NCI-H1417 (cell line): ENCODE measurements at regions not wholly inside any gene's neighbourhood (a gene's known extent, or its start where the extent isn't known, plus 50 kb on each side); places are given as distances from the start of the nearest gene placed in this dataset.
A peak's percentile ranks its signal among the peaks of the same experiment; 100 is the strongest.
"Not testable (repeated sequence)": the region's sequence is repeated elsewhere in the genome, so short reads cannot be mapped to it uniquely, and the experiment has no call there.

Source experiments
- DNase-seq, 3 experiments: peaks; one replicate each; lab custom pipeline; 2025; lab: John Stamatoyannopoulos, UW

DNA sequence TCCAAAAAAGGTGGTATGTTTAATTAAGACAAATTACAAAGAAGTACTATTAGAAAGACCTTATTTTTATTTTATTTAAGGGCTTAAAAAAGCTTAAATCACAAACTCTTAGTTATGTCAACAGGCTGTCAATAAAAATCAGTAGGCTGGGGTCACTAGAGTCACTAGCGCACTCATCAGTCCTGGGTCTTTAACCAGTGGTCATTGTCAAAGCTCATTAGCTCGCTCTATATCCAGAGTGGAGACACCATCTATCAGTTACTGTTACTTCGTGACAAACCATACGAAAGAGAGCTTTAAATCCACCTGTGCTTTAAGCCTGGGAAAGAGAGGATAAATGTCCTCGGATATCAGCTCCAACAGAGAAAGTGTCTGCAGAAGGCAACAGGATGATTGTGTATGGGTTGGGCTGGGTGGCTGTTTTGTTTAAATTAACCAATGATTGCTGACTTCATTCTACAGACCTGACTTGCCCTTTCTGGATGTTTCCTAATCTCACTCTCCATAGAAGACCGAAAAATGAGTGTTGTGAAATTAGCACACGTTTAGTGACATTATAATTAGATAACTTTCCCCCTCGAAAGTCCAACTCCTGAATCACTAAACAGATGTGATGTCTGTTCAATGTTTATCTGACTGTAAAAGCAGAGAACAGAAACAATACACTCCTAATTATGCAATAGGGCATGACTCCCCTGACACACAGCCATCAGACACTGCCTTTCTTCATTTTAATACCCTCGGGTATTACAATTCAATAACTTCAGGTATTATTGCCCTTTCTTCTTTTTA is 123.6 kb upstream of the TNPO1 start:
- no peak for DNase-seq

DNA sequence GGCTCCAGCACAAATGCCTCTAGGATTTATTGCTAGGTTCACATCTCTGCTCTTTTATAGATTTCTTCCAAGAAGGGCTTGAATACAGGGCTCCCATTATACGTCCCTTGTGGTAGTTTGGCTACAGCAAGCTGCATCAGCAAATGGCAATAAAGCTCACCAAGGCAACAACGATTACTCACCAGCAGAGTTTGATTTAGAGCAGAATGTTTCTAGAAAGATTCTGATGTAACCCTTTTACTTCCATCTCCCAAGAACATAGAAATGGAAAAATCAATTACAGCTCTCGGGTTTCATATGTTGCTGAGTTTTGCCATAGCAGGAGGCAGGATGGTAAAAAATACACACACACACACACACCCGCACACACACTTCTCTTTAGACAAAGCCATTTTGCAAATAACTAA is 124.2 kb upstream of the TNPO1 start:
- peak in 2 of 3 experiments; percentile 4 to 69 for DNase-seq

DNA sequence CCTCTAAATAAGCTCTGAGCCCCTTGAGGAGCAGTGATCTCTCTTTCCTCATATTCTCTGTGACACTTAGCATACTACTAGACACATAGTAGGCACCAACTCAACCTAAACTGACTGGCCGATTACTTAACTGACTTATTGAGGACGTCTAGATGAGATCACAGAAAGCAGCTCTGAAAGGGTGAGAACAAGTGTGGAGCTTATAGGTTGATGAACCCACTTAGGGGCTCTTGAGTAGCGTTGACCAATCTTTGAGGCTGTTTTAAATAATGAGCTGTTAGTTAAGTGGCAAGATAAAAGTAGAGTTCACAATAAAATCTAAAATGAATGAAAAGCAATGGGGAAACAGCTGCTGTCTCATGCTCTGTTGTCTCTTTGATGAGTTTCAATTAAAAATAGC is 124.7 kb upstream of the TNPO1 start:
- DNase-seq: peak in 1 of 3 experiments; percentile 58

GRCh38 chr5:72688916-72689315 is 127.5 kb upstream of the TNPO1 start:
- no peak for DNase-seq

GRCh38 chr5:72687288-72687687 is 129.2 kb upstream of the TNPO1 start:
- DNase-seq: peak in 1 of 3 experiments; percentile 18

- DNase-seq: no peak
Measured at GRCh38 chr5:72682561-72682960, 133.9 kb upstream of the TNPO1 start.

GRCh38 chr5:72681781-72682180 is 134.7 kb upstream of the TNPO1 start:
- no peak for DNase-seq

DNA sequence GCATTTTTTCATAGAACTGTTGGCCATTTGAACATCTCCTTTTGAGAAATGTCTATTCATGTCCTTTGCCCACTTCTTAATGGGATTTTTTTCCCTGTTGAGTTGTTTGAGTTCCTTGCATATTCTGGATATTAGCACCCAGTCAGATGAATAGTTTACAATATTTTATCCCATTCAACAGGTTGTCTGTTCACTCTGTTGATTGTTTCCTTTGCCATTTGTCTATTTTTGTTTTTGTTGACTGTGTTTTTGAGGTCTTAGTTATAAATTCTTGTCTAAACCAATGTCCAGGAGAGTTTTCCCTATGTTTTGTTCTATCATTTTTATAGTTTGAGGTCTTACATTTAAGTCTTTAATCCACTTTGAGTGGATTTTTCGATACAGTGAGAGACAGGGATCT is 139.0 kb upstream of the TNPO1 start:
- DNase-seq: no peak

GRCh38 chr5:72676831-72677230 is 139.6 kb upstream of the TNPO1 start:
- DNase-seq: not testable (repeated sequence)

DNA sequence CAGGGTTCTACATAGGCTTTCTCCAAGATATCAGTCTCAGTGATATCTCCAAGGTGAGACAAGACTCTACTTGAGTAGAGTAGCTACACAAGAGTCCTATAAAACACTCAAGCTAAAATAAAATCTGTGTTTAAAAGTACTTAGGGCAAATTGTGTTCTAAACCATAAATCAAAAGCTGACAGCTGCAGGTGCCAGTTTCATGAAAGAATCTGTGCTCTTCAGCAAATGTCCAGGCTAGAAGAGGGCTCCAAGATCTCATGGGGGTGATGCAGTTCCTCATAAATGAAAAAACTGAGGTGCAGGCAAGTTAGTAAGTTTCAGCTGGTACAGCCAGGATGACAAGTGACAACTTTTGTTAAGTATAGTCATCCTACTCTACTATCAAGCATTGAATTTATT is 142.8 kb upstream of the TNPO1 start:
- DNase-seq: peak in 2 of 3 experiments; percentile 59 to 89

- DNase-seq: no peak
Measured at GRCh38 chr5:72673180-72673579, 143.3 kb upstream of the TNPO1 start.

DNA sequence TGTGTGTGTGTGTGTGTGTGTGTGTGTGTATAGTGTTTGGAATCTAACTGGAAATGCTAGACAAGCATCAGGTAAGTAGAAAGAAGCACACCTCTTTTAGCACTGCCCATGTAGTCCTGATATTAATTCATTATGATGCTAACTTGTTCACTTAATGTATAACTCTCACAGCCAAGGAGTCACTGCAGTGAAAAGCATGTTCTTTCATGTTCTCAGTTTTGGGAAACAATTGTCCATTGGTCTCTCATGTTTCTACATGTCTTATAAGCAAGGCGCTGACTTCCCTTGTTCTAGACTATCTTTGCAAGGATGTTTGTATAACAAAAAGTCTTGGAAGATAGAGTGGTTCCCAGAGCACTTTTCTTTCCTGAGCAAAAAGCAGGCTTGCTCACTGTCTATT is 148.8 kb upstream of the TNPO1 start:
- no peak for DNase-seq

DNA sequence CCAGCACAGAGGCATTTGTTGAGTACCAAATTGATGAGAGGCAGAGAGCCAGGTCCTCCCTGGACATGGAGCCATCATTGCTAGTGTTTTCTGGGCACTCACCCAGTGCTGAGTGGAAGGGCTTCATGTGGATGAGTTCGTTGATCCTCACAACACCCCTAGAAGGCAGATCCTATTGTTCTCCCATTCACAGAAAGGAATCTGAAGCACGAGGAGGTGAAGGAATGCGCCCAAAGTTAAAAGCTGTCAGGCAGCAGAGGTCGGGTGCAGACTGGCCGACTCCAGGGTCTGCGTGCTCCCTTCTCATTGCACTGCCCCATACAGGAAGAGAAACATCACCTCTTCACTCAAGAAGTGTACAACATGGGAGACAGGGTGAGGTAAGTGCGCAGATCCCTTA is 153.5 kb upstream of the TNPO1 start:
- no peak for DNase-seq

DNA sequence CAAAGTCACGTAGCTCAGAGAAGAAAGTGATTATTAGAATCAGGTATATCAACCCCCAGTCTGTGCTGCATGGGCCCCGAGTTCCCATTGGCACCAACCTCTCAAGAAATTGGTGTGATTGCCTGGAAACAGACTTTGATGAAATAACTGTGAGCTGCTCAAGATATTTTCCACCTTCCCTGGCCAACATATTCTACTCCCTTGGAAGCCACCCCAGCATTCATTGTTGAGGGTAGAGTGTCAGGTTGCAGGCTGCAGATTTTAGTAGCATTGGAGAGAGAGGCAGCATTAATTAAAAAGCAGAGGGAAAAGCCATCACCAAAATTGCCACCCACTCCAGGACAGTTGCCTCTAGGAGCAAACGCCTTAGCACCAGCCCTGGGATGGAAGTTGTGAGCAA is 154.2 kb upstream of the TNPO1 start:
- DNase-seq: no peak

- DNase-seq: peak in 2 of 3 experiments; percentile 2 to 20
Measured at GRCh38 chr5:72661405-72661804, 154.2 kb upstream of the ZNF366 start.

- DNase-seq: no peak
Measured at GRCh38 chr5:72659726-72660125, 152.5 kb upstream of the ZNF366 start.

DNA sequence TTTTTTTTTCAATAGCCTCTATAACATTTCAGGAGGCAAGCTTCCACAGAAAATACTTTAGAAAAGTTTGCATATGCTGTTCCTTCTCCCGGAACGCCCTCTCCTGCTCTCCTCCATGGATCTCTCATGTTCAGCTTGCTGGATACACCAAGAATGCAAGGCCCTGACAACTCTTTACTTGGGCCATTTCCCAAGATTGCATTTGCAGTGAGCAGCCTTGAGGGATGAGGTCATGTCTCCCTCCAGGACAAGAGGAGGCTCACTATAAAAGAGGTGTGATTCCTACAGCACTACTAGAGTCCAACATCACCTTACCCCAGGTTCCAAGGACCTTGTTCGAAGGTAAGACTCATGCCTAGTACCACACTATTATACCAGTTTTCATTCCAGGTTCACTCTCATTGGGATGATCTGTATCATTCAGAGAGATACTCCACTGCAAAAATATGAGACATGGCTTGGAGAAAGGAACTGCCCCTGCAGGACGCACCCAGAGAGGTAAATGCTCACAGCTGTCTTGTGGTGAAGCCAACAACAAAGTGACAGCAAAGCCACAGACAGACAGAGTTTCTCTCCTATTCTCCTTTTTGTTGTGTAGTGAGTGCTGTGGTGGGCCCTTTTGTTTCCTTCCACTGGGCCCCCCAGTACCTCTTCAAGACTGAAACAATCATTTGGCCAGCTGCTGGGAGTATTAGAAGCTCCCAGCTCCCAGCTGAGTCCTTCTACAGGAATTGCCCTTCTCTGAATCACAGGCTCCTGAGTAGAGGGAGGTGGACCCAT is 151.7 kb upstream of the ZNF366 start:
- no peak for DNase-seq

- DNase-seq: no peak
Measured at GRCh38 chr5:72658161-72658560, 151.0 kb upstream of the ZNF366 start.

DNA sequence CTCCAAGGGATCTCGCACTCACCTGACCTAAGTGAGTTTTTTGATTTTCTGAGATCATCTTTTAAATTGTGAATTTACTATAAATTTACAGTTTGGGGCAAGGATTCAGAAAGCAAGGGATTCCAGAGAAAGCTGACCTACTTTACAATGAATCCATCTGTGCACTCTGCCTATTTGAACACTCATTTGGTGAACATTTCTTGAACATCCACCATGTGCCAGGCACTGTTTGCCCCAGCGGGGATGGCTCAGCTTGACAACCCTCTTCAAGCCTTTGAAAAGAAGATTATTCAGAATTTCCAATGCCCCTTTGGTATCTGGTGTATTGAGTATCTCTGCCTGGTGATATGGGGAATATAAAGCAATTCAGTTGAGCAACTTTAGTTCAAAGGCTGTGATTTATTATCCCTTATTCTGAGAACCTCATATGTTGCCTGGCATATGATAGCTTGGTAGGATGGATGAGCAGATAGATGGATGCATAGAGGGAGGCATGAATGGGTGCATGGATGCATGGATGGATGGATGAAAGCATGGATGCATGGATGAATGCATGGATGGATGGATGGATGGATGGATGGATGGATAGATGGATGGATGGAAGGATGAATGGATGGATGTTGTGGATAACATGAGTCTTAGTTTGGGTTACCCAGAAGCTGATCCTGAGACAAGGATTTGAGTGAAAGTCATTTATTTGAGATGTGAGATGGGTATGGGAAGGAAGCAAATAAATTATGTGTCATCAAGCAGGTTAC is 149.7 kb upstream of the ZNF366 start:
- DNase-seq: no peak

GRCh38 chr5:72656331-72656730 is 149.1 kb upstream of the ZNF366 start:
- DNase-seq: no peak

DNA sequence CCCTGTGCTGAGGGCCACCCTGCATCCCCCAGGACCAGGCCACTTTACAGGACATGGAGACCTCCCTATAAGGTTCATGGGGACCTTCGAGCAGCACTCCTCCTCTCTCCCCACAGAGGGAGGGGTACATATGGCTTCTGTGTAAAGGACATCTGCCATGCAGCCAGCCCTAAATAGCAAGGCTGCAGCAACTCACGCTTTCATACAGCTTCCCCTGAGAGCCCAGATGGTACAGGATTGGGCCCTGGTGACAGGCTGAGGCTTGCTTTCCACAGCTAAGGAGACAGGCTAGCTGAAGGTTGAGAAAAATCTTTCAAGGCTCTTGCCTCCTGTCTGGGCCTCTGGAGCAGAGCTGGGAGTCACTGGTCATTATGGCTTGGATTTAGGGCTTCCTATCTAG is 147.0 kb upstream of the ZNF366 start:
- DNase-seq: no peak

GRCh38 chr5:72653586-72653985 is 146.4 kb upstream of the ZNF366 start:
- no peak for DNase-seq

DNA sequence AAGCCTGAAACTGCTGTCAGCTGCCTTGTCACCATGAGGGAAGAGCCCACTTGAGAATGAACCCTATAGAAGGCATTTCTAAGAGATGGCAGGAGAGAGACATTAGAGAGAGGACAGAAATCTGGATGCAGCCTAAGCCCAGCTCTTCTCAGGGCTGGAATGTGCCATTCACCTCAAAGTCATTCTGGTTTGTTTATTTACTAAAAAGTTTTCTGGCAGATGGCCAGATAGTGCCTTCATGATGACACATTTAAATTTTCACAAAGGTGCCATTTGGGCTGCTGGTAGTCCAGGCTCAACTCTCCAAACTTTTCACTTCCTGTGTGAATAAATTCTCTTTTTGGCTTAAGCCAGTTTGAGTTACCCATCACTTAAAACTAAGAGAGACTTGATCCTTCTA is 144.6 kb upstream of the ZNF366 start:
- no peak for DNase-seq
